Adrenal gland (tissue), 5 donors: ENCODE measurements at regions not wholly inside any gene's neighbourhood (a gene's known extent, or its start where the extent isn't known, plus 50 kb on each side); places are given as distances from the start of the nearest gene placed in this dataset.

ENCODE experiments used
- CTCF ChIP-seq, 6 experiments: fragments of 450-650 bp in 4 of 6; fragments of 200-600 bp in 2 of 6; sonication (generic) in 1 of 6; IDR thresholded peaks; 1 replicate in 5 of 6; 2 replicates in 1 of 6; pipeline versions ENCODE4 v1.5.1 to v1.8.0; 2016 to 2021; ENCODE audit warnings: antibody characterized with exemption in 6 of 6, mild to moderate bottlenecking in 2 of 6, moderate library complexity in 1 of 6
- POLR2A ChIP-seq, 2 donors: fragments of 450-650 bp; IDR thresholded peaks; one replicate each; pipeline ENCODE4 v1.6.1; 2017; ENCODE audit warnings: antibody characterized with exemption in 2 of 2, mild to moderate bottlenecking in 2 of 2, moderate library complexity in 1 of 2
- donor health status: DM: no; HTN: no; CAD: no.

GRCh38 chr9:31774571-31774970 lies 609.9 kb upstream of the ACO1 start:
- no peak for TF ChIP-seq CTCF (IDR thresholded peaks at IDR 0.05)
- no peak for TF ChIP-seq POLR2A (IDR thresholded peaks at IDR 0.05)
